Cerebellar cortex (tissue), 1 donor: ENCODE measurements at regions not wholly inside any gene's neighbourhood (a gene's known extent, or its start where the extent isn't known, plus 50 kb on each side); places are given as distances from the start of the nearest gene placed in this dataset.

ENCODE experiments used
- DNase-seq: peaks from one replicate; pipeline ENCODE4 v3.0.0-alpha.2; 2015; ENCODE audit warnings: low spot score

GRCh38 chr3:94709249-94709902, 646.5 kb downstream of the NSUN3 start:
- DNase-seq, result no peak

GRCh38 chr3:94714194-94714593, 651.3 kb downstream of the NSUN3 start:
- no peak for DNase-seq

GRCh38 chr3:94716326-94717018, 653.6 kb downstream of the NSUN3 start:
- DNase-seq, result peak; percentile 83

- no peak for DNase-seq
These were observed 671.3 kb downstream of the NSUN3 start for GRCh38 chr3:94734206-94734605.

- no peak for DNase-seq
These were observed 672.5 kb downstream of the NSUN3 start for GRCh38 chr3:94735354-94735753.

GRCh38 chr3:94737116-94737515, 674.3 kb downstream of the NSUN3 start:
- DNase-seq, result no peak

GRCh38 chr3:94739420-94739819, 676.6 kb downstream of the NSUN3 start:
- DNase-seq, result no peak

GRCh38 chr3:94758751-94759150, 695.9 kb downstream of the NSUN3 start:
- no peak for DNase-seq

GRCh38 chr3:94772402-94772801, 709.5 kb downstream of the NSUN3 start:
- no peak for DNase-seq

- peak; percentile 71 for DNase-seq
These were observed 712.9 kb downstream of the NSUN3 start for GRCh38 chr3:94775746-94776145.

- peak; percentile 13 for DNase-seq
These were observed 713.6 kb downstream of the NSUN3 start for GRCh38 chr3:94776401-94776915.

GRCh38 chr3:94778289-94778688, 715.4 kb downstream of the NSUN3 start:
- DNase-seq, result no peak

GRCh38 chr3:94778814-94779494, 716.1 kb downstream of the NSUN3 start:
- DNase-seq, result no peak

- no peak for DNase-seq
These were observed 716.8 kb downstream of the NSUN3 start for GRCh38 chr3:94779699-94780098.

GRCh38 chr3:94784274-94784673, 721.4 kb downstream of the NSUN3 start:
- DNase-seq, result no peak

GRCh38 chr3:94787066-94787465, 724.2 kb downstream of the NSUN3 start:
- no peak for DNase-seq

- no peak for DNase-seq
These were observed 724.9 kb downstream of the NSUN3 start for GRCh38 chr3:94787734-94788270.

- no peak for DNase-seq
These were observed 731.7 kb downstream of the NSUN3 start for GRCh38 chr3:94794563-94794962.

GRCh38 chr3:94799420-94800060, 736.7 kb downstream of the NSUN3 start:
- no peak for DNase-seq

- DNase-seq, result no peak
These were observed 749.0 kb downstream of the NSUN3 start for GRCh38 chr3:94811836-94812235.

GRCh38 chr3:94821241-94821640, 758.4 kb downstream of the NSUN3 start:
- peak; percentile 11 for DNase-seq

GRCh38 chr3:94822298-94822697, 759.4 kb downstream of the NSUN3 start:
- DNase-seq, result no peak
